ENCODE measurements at regions not wholly inside any gene's neighbourhood (a gene's known extent, or its start where the extent isn't known, plus 50 kb on each side); places are given as distances from the start of the nearest gene placed in this dataset.
A peak's percentile ranks its signal among the peaks of the same experiment; 100 is the strongest.

- intact Hi-C loops (cut with DNase I; ENCODE audit: low total_unique reads) = no loop called here
- Histone ChIP-seq H3K4me3 (no peak overlapping the region), H3K27me3 (no peaks in the 10 kb centered on the region), H3K9me3 (no peaks in the 10 kb centered on the region), H3K36me3 (no peaks in the 10 kb centered on the region), H3K4me1 (no peaks in the 10 kb centered on the region), H3K27ac (no peak overlapping the region)
- 41 to 66% (median 59%) methylated on average over 4 of the region's 4 CpGs for WGBS, 5 donors
- TF ChIP-seq POLR2A (IDR thresholded peaks at IDR 0.05) (no peak), CTCF (IDR thresholded peaks at IDR 0.05) (no peak), POLR2AphosphoS5 (IDR thresholded peaks at IDR 0.05) (no peak), EP300 (IDR thresholded peaks at IDR 0.05) (no peak)
- DNase-seq = no peak
Observed at GRCh38 chr5:112612663-112613062, 125.0 kb upstream of the APC start.

- TF ChIP-seq POLR2AphosphoS5 (IDR thresholded peaks at IDR 0.05) = no peak
- TF ChIP-seq CTCF (IDR thresholded peaks at IDR 0.05) = no peak
- no peak for TF ChIP-seq POLR2A (IDR thresholded peaks at IDR 0.05)
- TF ChIP-seq EP300 (IDR thresholded peaks at IDR 0.05) = no peak
- no peaks in the 10 kb centered on the region for H3K9me3 ChIP-seq
Observed at GRCh38 chr5:112614285-112614684, 123.4 kb upstream of the APC start.

GRCh38 chr5:112614986-112615385 is 122.7 kb upstream of the APC start:
- intact Hi-C loops (cut with DNase I; ENCODE audit: low total_unique reads) = no loop called here
- TF ChIP-seq POLR2A (IDR thresholded peaks at IDR 0.05) (no peak), EP300 (IDR thresholded peaks at IDR 0.05) (no peak)
- Histone ChIP-seq H3K4me1 (no peaks in the 10 kb centered on the region), H3K4me3 (no peak overlapping the region), H3K27me3 (no peaks in the 10 kb centered on the region), H3K27ac (no peak overlapping the region), H3K9me3 (no peaks in the 10 kb centered on the region), H3K36me3 (no peaks in the 10 kb centered on the region)
- WGBS, 5 donors = 43 to 69% (median 62%) methylated on average over 1 of the region's 1 CpG
- DNase-seq = no peak

More at GRCh38 chr5:112614285-112614684, 123.4 kb upstream of the APC start:
- Histone ChIP-seq H3K4me1 (no peaks in the 10 kb centered on the region), H3K36me3 (no peaks in the 10 kb centered on the region), H3K4me3 (no peak overlapping the region), H3K27me3 (no peaks in the 10 kb centered on the region), H3K27ac (no peak overlapping the region)
- intact Hi-C loops (cut with DNase I; ENCODE audit: low total_unique reads) = no loop called here
- WGBS, 5 donors = 84 to 93% (median 87%) methylated on average over 4 of the region's 4 CpGs
- DNase-seq = no peak

GRCh38 chr5:112616812-112617547 is 120.7 kb upstream of the APC start:
- Histone ChIP-seq H3K27me3 (no peaks in the 10 kb centered on the region), H3K36me3 (no peaks in the 10 kb centered on the region), H3K4me1 (no peaks in the 10 kb centered on the region), H3K27ac (no peak overlapping the region), H3K4me3 (no peak overlapping the region), H3K9me3 (no peaks in the 10 kb centered on the region)
- intact Hi-C loops (cut with DNase I; ENCODE audit: low total_unique reads) = no loop called here
- DNase-seq = peak in 1 of 2 donors; percentile 48
- no peak for TF ChIP-seq POLR2A (IDR thresholded peaks at IDR 0.05)
- TF ChIP-seq EP300 (IDR thresholded peaks at IDR 0.05) = no peak
- TF ChIP-seq POLR2AphosphoS5 (IDR thresholded peaks at IDR 0.05) = no peak
- no peak for TF ChIP-seq CTCF (IDR thresholded peaks at IDR 0.05)
- 55 to 73% (median 61%) methylated on average over 8 of the region's 8 CpGs for WGBS, 5 donors

GRCh38 chr5:112625246-112625645 is 112.4 kb upstream of the APC start:
- H3K9me3 ChIP-seq = no peaks in the 10 kb centered on the region
- intact Hi-C loops (cut with DNase I; ENCODE audit: low total_unique reads) = no loop called here
- no peaks in the 10 kb centered on the region for H3K36me3 ChIP-seq
- H3K27me3 ChIP-seq = no peaks in the 10 kb centered on the region
- DNase-seq = no peak
- H3K27ac ChIP-seq = no peak overlapping the region
- WGBS, 5 donors = 50 to 71% (median 57%) methylated on average over 3 of the region's 3 CpGs
- H3K4me3 ChIP-seq = no peak overlapping the region
- no peaks in the 10 kb centered on the region for H3K4me1 ChIP-seq
- TF ChIP-seq EP300 (IDR thresholded peaks at IDR 0.05) (no peak), POLR2A (IDR thresholded peaks at IDR 0.05) (no peak), POLR2AphosphoS5 (IDR thresholded peaks at IDR 0.05) (no peak), CTCF (IDR thresholded peaks at IDR 0.05) (no peak)

Measured in stomach (tissue), 8 donors.